GM21717 (cell line): ENCODE measurements at regions not wholly inside any gene's neighbourhood (a gene's known extent, or its start where the extent isn't known, plus 50 kb on each side); places are given as distances from the start of the nearest gene placed in this dataset.

Experiments
- ATAC-seq: cut with Tn5 transposase; IDR thresholded peaks from one replicate; pipeline ENCODE4 v1.9.1; 2021; ENCODE audit warnings: mild to moderate bottlenecking, moderate library complexity; ENCODE audit not compliant: unreplicated experiment

GRCh38 chr10:88107296-88108097, 244.1 kb downstream of the PTEN start:
- peak; percentile 1 for ATAC-seq

GRCh38 chr10:88108115-88108610, 244.7 kb downstream of the PTEN start:
- peak; percentile 46 for ATAC-seq

GRCh38 chr10:88110355-88110754, 246.9 kb downstream of the PTEN start:
- no peak for ATAC-seq

- ATAC-seq, result no peak
These were observed 247.4 kb downstream of the PTEN start for GRCh38 chr10:88110822-88111221.

GRCh38 chr10:88111294-88111693, 247.9 kb downstream of the PTEN start:
- no peak for ATAC-seq

GRCh38 chr10:88113232-88113631, 249.8 kb downstream of the PTEN start:
- ATAC-seq, result no peak

GRCh38 chr10:88113657-88114272, 250.3 kb downstream of the PTEN start:
- no peak for ATAC-seq

- no peak for ATAC-seq
These were observed 250.9 kb downstream of the PTEN start for GRCh38 chr10:88114368-88114767.

- no peak for ATAC-seq
These were observed 252.0 kb downstream of the PTEN start for GRCh38 chr10:88115407-88115806.

- ATAC-seq, result no peak
These were observed 252.5 kb downstream of the PTEN start for GRCh38 chr10:88115968-88116367.

GRCh38 chr10:88116481-88116880, 253.1 kb downstream of the PTEN start:
- ATAC-seq, result no peak

GRCh38 chr10:88116971-88117626, 253.7 kb downstream of the PTEN start:
- ATAC-seq, result peak; percentile 39

- no peak for ATAC-seq
These were observed 254.6 kb downstream of the PTEN start for GRCh38 chr10:88117869-88118632.

GRCh38 chr10:88118729-88119128, 255.3 kb downstream of the PTEN start:
- ATAC-seq, result no peak

- ATAC-seq, result no peak
These were observed 255.7 kb downstream of the PTEN start for GRCh38 chr10:88119160-88119559.

- no peak for ATAC-seq
These were observed 256.6 kb downstream of the PTEN start for GRCh38 chr10:88120075-88120474.

GRCh38 chr10:88120599-88121333, 257.3 kb downstream of the PTEN start:
- ATAC-seq, result no peak

GRCh38 chr10:88121361-88121760, 257.9 kb downstream of the PTEN start:
- ATAC-seq, result no peak

GRCh38 chr10:88122145-88122544, 258.7 kb downstream of the PTEN start:
- ATAC-seq, result no peak

GRCh38 chr10:88122576-88122975, 259.2 kb downstream of the PTEN start:
- no peak for ATAC-seq
